ENCODE measurements at regions not wholly inside any gene's neighbourhood (a gene's known extent, or its start where the extent isn't known, plus 50 kb on each side); places are given as distances from the start of the nearest gene placed in this dataset.

DNA sequence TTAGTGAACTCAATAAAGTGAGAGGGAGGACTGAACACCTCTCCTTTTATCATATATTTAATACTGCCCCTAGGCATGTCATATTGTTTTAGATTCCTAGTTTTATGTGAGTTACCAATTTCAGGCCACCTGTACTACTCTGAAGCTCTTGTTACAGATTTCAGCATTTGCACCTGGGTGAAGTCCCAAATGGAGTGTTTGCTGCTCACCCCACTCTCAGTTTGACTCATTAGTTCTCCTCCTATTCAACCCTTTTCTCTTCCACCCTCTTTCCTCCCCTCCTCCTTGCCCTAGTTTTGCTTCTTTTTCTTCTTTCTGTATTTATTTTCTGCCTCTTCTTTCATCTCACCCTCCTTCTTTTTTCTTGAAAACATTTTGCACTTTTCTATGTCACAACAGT lies 1852.2 kb upstream of the IGFBP7 start:
- Histone ChIP-seq H3K4ac (replicated peaks; ENCODE audit: insufficient read length, low read depth, low read length) (no peak overlapping the region), H3K18ac (ENCODE audit: extremely low read depth, low read length) (no peak overlapping the region), H2BK120ac (replicated peaks; ENCODE audit: low read depth, low read length) (no peak overlapping the region), H2BK20ac (ENCODE audit: low read length) (no peak overlapping the region), H2BK15ac (ENCODE audit: low read length) (no peak overlapping the region), H3K79me1 (ENCODE audit: low read depth, low read length) (no peaks in the 10 kb centered on the region), H2AK5ac (ENCODE audit: low read depth, low read length) (no peak overlapping the region), H3K27ac (ENCODE audit: low read depth, low read length) (no peak overlapping the region), H3K9me3 (ENCODE audit: insufficient read depth in 2 of 2, low read depth in 1 of 2, low read length in 1 of 2) (no peaks in the 10 kb centered on the region), H2AFZ (ENCODE audit: low read length) (no peak overlapping the region), H4K5ac (ENCODE audit: insufficient read length, low read depth, low read length) (no peak overlapping the region), H4K91ac (replicated peaks; ENCODE audit: insufficient read length, low read length) (no peak overlapping the region), H2BK5ac (ENCODE audit: low read depth, low read length) (no peak overlapping the region), H3K23me2 (ENCODE audit: low read depth, low read length) (no peaks in the 10 kb centered on the region), H4K20me1 (replicated peaks in 1 of 2; ENCODE audit: control insufficient read depth in 1 of 2, insufficient read depth in 2 of 2, low read length in 2 of 2) (no peaks in the 10 kb centered on the region), H3K79me2 (ENCODE audit: control insufficient read depth in 1 of 2, insufficient read depth in 2 of 2, low read length in 2 of 2) (no peaks in the 10 kb centered on the region), H3K27me3 (replicated peaks in 1 of 4; ENCODE audit: control insufficient read depth in 3 of 4, extremely low read depth in 1 of 4, insufficient read depth in 3 of 4, low read length in 3 of 4) (no peaks in the 10 kb centered on the region), H3K4me1 (replicated peaks in 1 of 4; ENCODE audit: control insufficient read depth in 3 of 4, insufficient read depth in 4 of 4, low read length in 3 of 4) (no peaks in the 10 kb centered on the region), H3K56ac (replicated peaks; ENCODE audit: insufficient read length, low read depth, low read length) (no peak overlapping the region), H4K8ac (ENCODE audit: extremely low read depth, insufficient read depth, low read length) (no peak overlapping the region), H3K14ac (ENCODE audit: insufficient read length) (no peak overlapping the region), H3K9ac (replicated peaks in 1 of 4; ENCODE audit: extremely low read depth in 1 of 4, low read depth in 3 of 4, low read length in 3 of 4) (no peak overlapping the region), H2BK12ac (ENCODE audit: low read depth, low read length) (no peak overlapping the region), H3K36me3 (ENCODE audit: control insufficient read depth in 2 of 4, insufficient read depth in 4 of 4, low read length in 3 of 4) (no peaks in the 10 kb centered on the region), H3K4me3 (ENCODE audit: extremely low read depth in 1 of 4, insufficient read depth in 2 of 4, low read depth in 3 of 4, low read length in 4 of 4) (no peak overlapping the region), H3K4me2 (ENCODE audit: insufficient read depth in 1 of 2, low read depth in 2 of 2, low read length in 2 of 2) (no peak overlapping the region), H3K23ac (ENCODE audit: insufficient read length) (no peak overlapping the region)
- CTCF ChIA-PET (ENCODE audit: partially characterized antibody) = no interaction called here
- POLR2A ChIA-PET (ENCODE audit: partially characterized antibody) = no interaction called here
- no peak for FAIRE-seq
- TF ChIP-seq EZH2 (IDR thresholded peaks at IDR 0.05; ENCODE audit: low read depth, low read length, severe bottlenecking) = no peak
- TF ChIP-seq BACH1 (IDR thresholded peaks at IDR 0.05; ENCODE audit: low read length) = no peak
- no peak for TF ChIP-seq EGR1 (IDR thresholded peaks at IDR 0.05; ENCODE audit: borderline replicate concordance, low read depth, low read length)
- TF ChIP-seq SIX5 (IDR thresholded peaks at IDR 0.05; ENCODE audit: low read depth, low read length) = no peak
- no peak for TF ChIP-seq RBBP5 (IDR thresholded peaks at IDR 0.05; ENCODE audit: borderline replicate concordance, low read depth, low read length)
- TF ChIP-seq, protein P1, sequence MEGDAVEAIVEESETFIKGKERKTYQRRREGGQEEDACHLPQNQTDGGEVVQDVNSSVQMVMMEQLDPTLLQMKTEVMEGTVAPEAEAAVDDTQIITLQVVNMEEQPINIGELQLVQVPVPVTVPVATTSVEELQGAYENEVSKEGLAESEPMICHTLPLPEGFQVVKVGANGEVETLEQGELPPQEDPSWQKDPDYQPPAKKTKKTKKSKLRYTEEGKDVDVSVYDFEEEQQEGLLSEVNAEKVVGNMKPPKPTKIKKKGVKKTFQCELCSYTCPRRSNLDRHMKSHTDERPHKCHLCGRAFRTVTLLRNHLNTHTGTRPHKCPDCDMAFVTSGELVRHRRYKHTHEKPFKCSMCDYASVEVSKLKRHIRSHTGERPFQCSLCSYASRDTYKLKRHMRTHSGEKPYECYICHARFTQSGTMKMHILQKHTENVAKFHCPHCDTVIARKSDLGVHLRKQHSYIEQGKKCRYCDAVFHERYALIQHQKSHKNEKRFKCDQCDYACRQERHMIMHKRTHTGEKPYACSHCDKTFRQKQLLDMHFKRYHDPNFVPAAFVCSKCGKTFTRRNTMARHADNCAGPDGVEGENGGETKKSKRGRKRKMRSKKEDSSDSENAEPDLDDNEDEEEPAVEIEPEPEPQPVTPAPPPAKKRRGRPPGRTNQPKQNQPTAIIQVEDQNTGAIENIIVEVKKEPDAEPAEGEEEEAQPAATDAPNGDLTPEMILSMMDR (IDR thresholded peaks at IDR 0.05; ENCODE audit: control extremely low read depth in 1 of 3, insufficient read depth in 1 of 3, low read depth in 1 of 3, low read length in 3 of 3) = no peak
- no peak for TF ChIP-seq ASH2L (IDR thresholded peaks at IDR 0.05; ENCODE audit: low read length)
- no peak for TF ChIP-seq CBX5 (IDR thresholded peaks at IDR 0.05; ENCODE audit: low read depth, low read length)
- TF ChIP-seq TAF1 (IDR thresholded peaks at IDR 0.05; ENCODE audit: low read depth, low read length) = no peak
- no peak for TF ChIP-seq TCF12 (IDR thresholded peaks at IDR 0.05; ENCODE audit: low read depth, low read length)
- TF ChIP-seq BCL11A (IDR thresholded peaks at IDR 0.05; ENCODE audit: low read depth in 2 of 2, low read length in 2 of 2) = no peak
- TF ChIP-seq KDM4A (IDR thresholded peaks at IDR 0.05; ENCODE audit: low read depth, low read length, severe bottlenecking) = no peak
- no peak for TF ChIP-seq NANOG (IDR thresholded peaks at IDR 0.05; ENCODE audit: insufficient read depth, low read depth, low read length, poor library complexity, severe bottlenecking)
- no peak for DNase-seq (ENCODE audit: low read depth in 1 of 2, low spot score in 2 of 2)
